SK-N-MC (cell line): ENCODE measurements at regions not wholly inside any gene's neighbourhood (a gene's known extent, or its start where the extent isn't known, plus 50 kb on each side); places are given as distances from the start of the nearest gene placed in this dataset.

Source experiments
- EZH2 ChIP-seq: fragments of 200-600 bp; sonication (generic); IDR thresholded peaks from one replicate; pipeline ENCODE4 v1.6.1; 2017; ENCODE audit warnings: antibody characterized with exemption
- POLR2AphosphoS5 ChIP-seq: IDR thresholded peaks from 2 replicates; pipeline ENCODE4 v1.6.1; 2012; ENCODE audit warnings: mild to moderate bottlenecking, low read depth, low read length, borderline replicate concordance

GRCh38 chr3:6542795-6543194 lies 318.1 kb upstream of the GRM7 start:
- TF ChIP-seq EZH2, result no peak
- TF ChIP-seq POLR2AphosphoS5, result no peak
